HEK293 (cell line): ENCODE measurements at regions not wholly inside any gene's neighbourhood (a gene's known extent, or its start where the extent isn't known, plus 50 kb on each side); places are given as distances from the start of the nearest gene placed in this dataset.

Experiments
- KLF16 ChIP-seq: fragments of 450-650 bp; formaldehyde crosslinking; IDR thresholded peaks from 2 replicates; pipeline ENCODE4 v1.5.1; 2017; ENCODE audit warnings: missing biosample characterization, missing genetic modification characterization
- RBAK ChIP-seq: fragments of 450-650 bp; formaldehyde crosslinking; IDR thresholded peaks from 2 replicates; pipeline ENCODE4 v1.5.1; 2016; ENCODE audit warnings: missing biosample characterization, missing genetic modification characterization
- ZFP37 ChIP-seq: fragments of 450-650 bp; formaldehyde crosslinking; IDR thresholded peaks from 2 replicates; pipeline ENCODE4 v1.5.1; 2016; ENCODE audit warnings: missing biosample characterization, missing genetic modification characterization
- ZNF16 ChIP-seq: fragments of 450-650 bp; formaldehyde crosslinking; IDR thresholded peaks from 2 replicates; pipeline ENCODE4 v1.5.1; 2016; ENCODE audit warnings: low read depth, missing biosample characterization, missing genetic modification characterization
- ZNF37A ChIP-seq: fragments of 450-650 bp; IDR thresholded peaks from 2 replicates; pipeline ENCODE4 v1.5.1; 2018; ENCODE audit warnings: missing biosample characterization, missing genetic modification characterization
- TF ChIP-seq, protein P1 (sequence below): fragments of 450-650 bp; formaldehyde crosslinking; IDR thresholded peaks from 2 replicates; pipeline ENCODE4 v1.5.1; 2016; ENCODE audit warnings: missing biosample characterization, missing genetic modification characterization

DNA sequence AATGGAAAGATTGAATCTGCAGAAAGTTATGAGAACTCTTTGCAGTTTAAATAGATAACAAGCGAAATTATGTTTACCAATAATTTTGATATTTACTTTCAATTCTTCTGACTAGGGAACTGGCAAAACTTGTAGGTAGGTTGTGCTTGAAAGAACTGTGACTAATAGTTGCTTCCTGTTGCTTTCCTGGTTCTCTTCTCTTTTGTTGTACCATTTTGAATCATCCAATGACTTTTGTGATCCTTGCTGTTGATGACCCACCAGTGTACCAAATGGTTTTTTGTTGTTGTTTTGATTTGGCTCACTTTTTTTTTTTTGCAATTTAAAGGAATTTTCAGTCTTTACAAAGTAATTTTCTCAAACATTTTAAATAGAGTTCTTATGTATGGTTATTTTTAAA lies 64.9 kb upstream of the DCBLD2 start:
- no peak for TF ChIP-seq KLF16 (tag by site-specific recombination)
- TF ChIP-seq RBAK (tag by site-specific recombination) = no peak
- TF ChIP-seq, protein P1, sequence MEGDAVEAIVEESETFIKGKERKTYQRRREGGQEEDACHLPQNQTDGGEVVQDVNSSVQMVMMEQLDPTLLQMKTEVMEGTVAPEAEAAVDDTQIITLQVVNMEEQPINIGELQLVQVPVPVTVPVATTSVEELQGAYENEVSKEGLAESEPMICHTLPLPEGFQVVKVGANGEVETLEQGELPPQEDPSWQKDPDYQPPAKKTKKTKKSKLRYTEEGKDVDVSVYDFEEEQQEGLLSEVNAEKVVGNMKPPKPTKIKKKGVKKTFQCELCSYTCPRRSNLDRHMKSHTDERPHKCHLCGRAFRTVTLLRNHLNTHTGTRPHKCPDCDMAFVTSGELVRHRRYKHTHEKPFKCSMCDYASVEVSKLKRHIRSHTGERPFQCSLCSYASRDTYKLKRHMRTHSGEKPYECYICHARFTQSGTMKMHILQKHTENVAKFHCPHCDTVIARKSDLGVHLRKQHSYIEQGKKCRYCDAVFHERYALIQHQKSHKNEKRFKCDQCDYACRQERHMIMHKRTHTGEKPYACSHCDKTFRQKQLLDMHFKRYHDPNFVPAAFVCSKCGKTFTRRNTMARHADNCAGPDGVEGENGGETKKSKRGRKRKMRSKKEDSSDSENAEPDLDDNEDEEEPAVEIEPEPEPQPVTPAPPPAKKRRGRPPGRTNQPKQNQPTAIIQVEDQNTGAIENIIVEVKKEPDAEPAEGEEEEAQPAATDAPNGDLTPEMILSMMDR = no peak
- no peak for TF ChIP-seq ZFP37 (tag by site-specific recombination)
- no peak for TF ChIP-seq ZNF16 (tag by site-specific recombination)
- TF ChIP-seq ZNF37A = no peak
